IMR-90 (cell line): ENCODE measurements at regions not wholly inside any gene's neighbourhood (a gene's known extent, or its start where the extent isn't known, plus 50 kb on each side); places are given as distances from the start of the nearest gene placed in this dataset.

Experiments
- ATAC-seq: fragments of 200-7000 bp; cut with Tn5 transposase; 2 replicates; pipeline ENCODE4 v1.9.1; 2020; ENCODE audit warnings: low read depth, mild to moderate bottlenecking, moderate library complexity
- BruUV-seq: library from RNA; stranded (reverse); fragments of 400-500 nt; replicated peaks from 2 replicates; lab custom pipeline; 2021; lab: Mats Ljungman, UMichigan
- CTCF ChIA-PET: fragments of 300-600 bp; formaldehyde crosslinking; extraction: SDS; loops from one replicate; lab custom pipeline; 2021; ENCODE audit warnings: antibody characterized with exemption; lab: Yijun Ruan, JAX
- POLR2A ChIA-PET: fragments of 300-600 bp; sonication (Branson Sonifier 250); formaldehyde crosslinking; loops from one replicate; lab custom pipeline; 2022; ENCODE audit warnings: antibody characterized with exemption; ENCODE audit not compliant: unreplicated experiment; lab: Charles Lee
- DNase-seq: peaks from one replicate; pipeline ENCODE4 v3.0.0; 2013
- H2AFZ ChIP-seq: replicated peaks from 2 replicates; pipeline ENCODE3; 2013; ENCODE audit warnings: low read length, mild to moderate bottlenecking; ENCODE audit not compliant: poor library complexity
- H2AK5ac ChIP-seq: 2 replicates; pipeline ENCODE4 v1.6.1; 2013; ENCODE audit warnings: low read depth, low read length, inconsistent platforms
- H2AK9ac ChIP-seq: replicated peaks from 2 replicates; pipeline ENCODE3; 2013; ENCODE audit warnings: mild to moderate bottlenecking, low read depth, low read length, moderate library complexity; ENCODE audit not compliant: poor library complexity
- H2BK120ac ChIP-seq: 2 replicates; pipeline ENCODE4 v1.6.1; 2013; ENCODE audit warnings: low read depth, low read length, inconsistent platforms
- H2BK15ac ChIP-seq: 3 replicates; pipeline ENCODE4 v1.6.1; 2013; ENCODE audit warnings: low read depth, low read length, inconsistent platforms
- H2BK20ac ChIP-seq: 2 replicates; pipeline ENCODE4 v1.6.1; 2013; ENCODE audit warnings: low read depth, mild to moderate bottlenecking, inconsistent platforms, low read length, moderate library complexity
- H2BK5ac ChIP-seq: 2 replicates; pipeline ENCODE4 v1.6.1; 2013; ENCODE audit warnings: mild to moderate bottlenecking, low read depth, low read length, inconsistent platforms; ENCODE audit not compliant: poor library complexity, severe bottlenecking
- H3K14ac ChIP-seq: replicated peaks from 2 replicates; pipeline ENCODE4 v1.6.1; 2013; ENCODE audit warnings: low read depth, low read length, inconsistent platforms
- H3K18ac ChIP-seq: 2 replicates; pipeline ENCODE4 v1.6.1; 2013; ENCODE audit warnings: low read depth, low read length, control low read depth
- H3K23ac ChIP-seq: 2 replicates; pipeline ENCODE4 v1.6.1; 2013; ENCODE audit warnings: low read depth, low read length, inconsistent platforms
- H3K27ac ChIP-seq: 2 replicates; pipeline ENCODE4 v1.5.1; 2013; ENCODE audit warnings: mild to moderate bottlenecking, control low read depth, low read length; ENCODE audit not compliant: insufficient read depth
- H3K27me3 ChIP-seq: 2 replicates; pipeline ENCODE4 v1.6.1; 2013; ENCODE audit warnings: low read length; ENCODE audit not compliant: control insufficient read depth, insufficient read depth
- H3K36me3 ChIP-seq: 2 replicates; pipeline ENCODE4 v1.6.1; 2013; ENCODE audit warnings: low read length, mixed read lengths; ENCODE audit not compliant: control insufficient read depth, insufficient read depth
- H3K4ac ChIP-seq: 2 replicates; pipeline ENCODE4 v1.6.1; 2013; ENCODE audit warnings: low read depth, low read length, inconsistent platforms
- H3K4me1 ChIP-seq: 2 replicates; pipeline ENCODE4 v1.6.1; 2013; ENCODE audit warnings: low read length, mixed read lengths; ENCODE audit not compliant: control insufficient read depth, insufficient read depth
- H3K4me2 ChIP-seq: 2 replicates; pipeline ENCODE4 v1.6.1; 2013; ENCODE audit warnings: low read depth, mild to moderate bottlenecking, control low read depth, low read length, moderate library complexity
- H3K4me3 ChIP-seq: 2 replicates; pipeline ENCODE4 v1.5.1; 2013; ENCODE audit warnings: low read depth, mild to moderate bottlenecking, control low read depth, low read length, moderate library complexity; ENCODE audit not compliant: insufficient read depth
- H3K56ac ChIP-seq: 2 replicates; pipeline ENCODE4 v1.6.1; 2013; ENCODE audit warnings: low read length, inconsistent platforms; ENCODE audit not compliant: insufficient read depth; ENCODE audit errors: extremely low read depth
- H3K79me1 ChIP-seq, 2 experiments: 2 replicates each; pipeline ENCODE4 v1.6.1; 2013; ENCODE audit warnings: low read length in 2 of 2, inconsistent platforms in 1 of 2, low read depth in 1 of 2
- H3K9ac ChIP-seq: 2 replicates; pipeline ENCODE4 v1.6.1; 2013; ENCODE audit warnings: low read depth, low read length, control low read depth
- H3K9me1 ChIP-seq: 2 replicates; pipeline ENCODE4 v1.6.1; 2013; ENCODE audit warnings: low read length, inconsistent platforms; ENCODE audit not compliant: insufficient read depth
- H3K9me3 ChIP-seq: 2 replicates; pipeline ENCODE4 v1.6.1; 2013; ENCODE audit warnings: low read length; ENCODE audit not compliant: control insufficient read depth, insufficient read depth
- H4K20me1 ChIP-seq: 2 replicates; pipeline ENCODE4 v1.6.1; 2013; ENCODE audit warnings: low read length, inconsistent platforms; ENCODE audit not compliant: insufficient read depth
- H4K5ac ChIP-seq: 2 replicates; pipeline ENCODE4 v1.6.1; 2013; ENCODE audit warnings: mild to moderate bottlenecking, low read depth, low read length, control low read depth
- H4K8ac ChIP-seq, 2 experiments: 2 replicates each; pipeline ENCODE4 v1.6.1; 2013; ENCODE audit warnings: low read depth in 2 of 2, low read length in 2 of 2, control low read depth in 1 of 2, inconsistent platforms in 1 of 2
- H4K91ac ChIP-seq: 2 replicates; pipeline ENCODE4 v1.6.1; 2013; ENCODE audit warnings: low read depth, low read length, inconsistent platforms; ENCODE audit not compliant: insufficient read depth
- BHLHE40 ChIP-seq: fragments of 150-350 bp; IDR thresholded peaks from 2 replicates; pipeline ENCODE4 v1.6.1; 2016; ENCODE audit warnings: mild to moderate bottlenecking, low read depth, low read length
- CEBPB ChIP-seq: IDR thresholded peaks from 2 replicates; pipeline ENCODE4 v1.6.1; 2012; ENCODE audit warnings: low read depth, low read length, improper control_type of control experiment
- MAFK ChIP-seq: IDR thresholded peaks from 2 replicates; pipeline ENCODE4 v1.6.1; 2012; ENCODE audit warnings: low read depth, low read length, improper control_type of control experiment
- RAD21 ChIP-seq: IDR thresholded peaks from 2 replicates; pipeline ENCODE4 v1.6.1; 2012; ENCODE audit warnings: low read length, improper control_type of control experiment
- RFX5 ChIP-seq: IDR thresholded peaks from 2 replicates; pipeline ENCODE4 v1.8.0; 2012; ENCODE audit warnings: low read depth, mild to moderate bottlenecking, low read length, moderate library complexity
- WGBS, 2 experiments: methylation state at CpG; one replicate each; pipeline versions ENCODE4 v1.1.5 to v1.1.7; 2013; ENCODE audit warnings: missing lambda C conversion rate in 2 of 2; ENCODE audit not compliant: insufficient read length in 1 of 2; ENCODE audit errors: extremely low coverage in 2 of 2; 5-methylcytosine and 5-hydroxymethylcytosine counted together
- dilution Hi-C: fragments of 300-500 bp; cut with HindIII; formaldehyde crosslinking; loops from one replicate; pipeline ENCODE4 v1.14.3; 2018; ENCODE audit warnings: low sequenced_read_pairs; ENCODE audit not compliant: unreplicated experiment
- in situ Hi-C: fragments of 300-500 bp; cut with MboI; formaldehyde crosslinking; loops from 3 replicates; pipeline ENCODE4 v1.14.3; 2019; ENCODE audit warnings: low sequenced_read_pairs, inconsistent platforms, mixed read lengths
- intact Hi-C: fragments of 100-400 bp; cut with micrococcal nuclease; formaldehyde crosslinking; loops from 2 replicates; pipeline ENCODE4 v1.10.0; 2022

GRCh38 chr6:122307577-122307976 is 91.9 kb upstream of the HSF2 start:
- Histone ChIP-seq H2AK5ac (no peak overlapping the region), H2BK20ac (no peak overlapping the region), H3K79me1 (no peaks in the 10 kb centered on the region), H3K36me3 (no peaks in the 10 kb centered on the region), H2BK15ac (no peak overlapping the region), H4K8ac (no peak overlapping the region), H3K27me3 (no peaks in the 10 kb centered on the region), H3K23ac (no peak overlapping the region), H2AK9ac (no peak overlapping the region), H3K4me1 (no peaks in the 10 kb centered on the region), H3K27ac (no peak overlapping the region), H3K4me3 (no peak overlapping the region), H3K9ac (no peak overlapping the region), H3K4ac (no peak overlapping the region), H2BK5ac (no peak overlapping the region), H2BK120ac (no peak overlapping the region), H2AFZ (no peak overlapping the region), H3K18ac (no peak overlapping the region), H3K56ac (no peak overlapping the region), H3K4me2 (no peak overlapping the region), H4K5ac (no peak overlapping the region), H3K14ac (no peak overlapping the region), H3K9me3 (no peaks in the 10 kb centered on the region), H4K20me1 (no peaks in the 10 kb centered on the region), H4K91ac (no peak overlapping the region), H3K9me1 (no peaks in the 10 kb centered on the region)
- dilution Hi-C loops (no loop called here), intact Hi-C loops (no loop called here), in situ Hi-C loops (no loop called here)
- no CpG with 5 or more reads among the region's 3 CpGs for WGBS, 2 experiments
- ChIA-PET CTCF (interaction anchor here (0.6 kb wide), 1 partner anchor 1461 kb away, joined by 3 read pairs; no protein-coding TSS in a partner anchor), POLR2A (no interaction called here)
- BruUV-seq, result no TSS peak
- ATAC-seq, result no peak
- DNase-seq, result no peak
- TF ChIP-seq RAD21, result no peak
- TF ChIP-seq RFX5, result no peak
- no peak for TF ChIP-seq MAFK
- no peak for TF ChIP-seq CEBPB
- no peak for TF ChIP-seq BHLHE40
